ENCODE measurements at regions not wholly inside any gene's neighbourhood (a gene's known extent, or its start where the extent isn't known, plus 50 kb on each side); places are given as distances from the start of the nearest gene placed in this dataset.

DNA sequence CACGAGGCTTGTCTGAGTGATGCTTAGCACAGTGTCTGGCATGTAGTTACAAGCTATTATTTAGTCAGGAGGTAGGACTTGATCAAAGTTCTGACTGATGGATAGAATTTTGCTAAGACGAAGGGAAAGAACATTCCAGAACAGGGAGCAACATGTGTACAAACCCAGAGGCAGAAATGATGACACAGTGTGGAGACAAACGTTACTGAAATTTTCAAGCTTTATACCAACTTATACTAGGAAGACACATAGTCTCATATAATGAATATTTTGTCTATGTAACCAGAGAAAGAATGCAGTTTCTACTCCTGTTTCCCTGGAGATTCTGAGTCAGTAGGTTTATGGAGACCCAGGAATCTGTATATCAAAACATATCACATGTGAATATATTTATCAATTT lies 123.4 kb downstream of the FAM124B start:
- Mint-ChIP-seq H3K4me1 (ENCODE audit: low read depth, unreplicated experiment) (no peaks in the 10 kb centered on the region), H3K4me3 (ENCODE audit: unreplicated experiment) (no peak overlapping the region), H3K27me3 (ENCODE audit: low read depth, unreplicated experiment) (peaks cover 3% of the 10 kb centered on the region), H3K27ac (ENCODE audit: unreplicated experiment) (no peak overlapping the region), H3K9me3 (ENCODE audit: unreplicated experiment) (no peaks in the 10 kb centered on the region), H3K36me3 (ENCODE audit: low read depth, unreplicated experiment) (no peaks in the 10 kb centered on the region)
- Histone ChIP-seq H4K20me1 (ENCODE audit: insufficient read depth, low read length) (no peaks in the 10 kb centered on the region), H3K9ac (ENCODE audit: low read length) (no peak overlapping the region), H3K27ac (ENCODE audit: low read depth, low read length) (no peak overlapping the region), H3K4me1 (ENCODE audit: insufficient read depth, low read length) (no peaks in the 10 kb centered on the region), H2AFZ (ENCODE audit: low read depth, low read length) (no peak overlapping the region), H3K79me2 (ENCODE audit: insufficient read depth, low read length) (no peaks in the 10 kb centered on the region), H3K9me3 (ENCODE audit: insufficient read depth, low read depth, low read length) (no peaks in the 10 kb centered on the region), H3K4me2 (ENCODE audit: low read length) (no peak overlapping the region), H3K27me3 (ENCODE audit: insufficient read depth, low read length) (no peaks in the 10 kb centered on the region), H3K4me3 (ENCODE audit: insufficient read depth, low read depth, low read length) (no peak overlapping the region), H3K36me3 (ENCODE audit: insufficient read depth, low read length) (no peaks in the 10 kb centered on the region)
- TF ChIP-seq EZH2 (IDR thresholded peaks at IDR 0.05; ENCODE audit: insufficient read depth, low read length), result no peak
- TF ChIP-seq, protein P1, sequence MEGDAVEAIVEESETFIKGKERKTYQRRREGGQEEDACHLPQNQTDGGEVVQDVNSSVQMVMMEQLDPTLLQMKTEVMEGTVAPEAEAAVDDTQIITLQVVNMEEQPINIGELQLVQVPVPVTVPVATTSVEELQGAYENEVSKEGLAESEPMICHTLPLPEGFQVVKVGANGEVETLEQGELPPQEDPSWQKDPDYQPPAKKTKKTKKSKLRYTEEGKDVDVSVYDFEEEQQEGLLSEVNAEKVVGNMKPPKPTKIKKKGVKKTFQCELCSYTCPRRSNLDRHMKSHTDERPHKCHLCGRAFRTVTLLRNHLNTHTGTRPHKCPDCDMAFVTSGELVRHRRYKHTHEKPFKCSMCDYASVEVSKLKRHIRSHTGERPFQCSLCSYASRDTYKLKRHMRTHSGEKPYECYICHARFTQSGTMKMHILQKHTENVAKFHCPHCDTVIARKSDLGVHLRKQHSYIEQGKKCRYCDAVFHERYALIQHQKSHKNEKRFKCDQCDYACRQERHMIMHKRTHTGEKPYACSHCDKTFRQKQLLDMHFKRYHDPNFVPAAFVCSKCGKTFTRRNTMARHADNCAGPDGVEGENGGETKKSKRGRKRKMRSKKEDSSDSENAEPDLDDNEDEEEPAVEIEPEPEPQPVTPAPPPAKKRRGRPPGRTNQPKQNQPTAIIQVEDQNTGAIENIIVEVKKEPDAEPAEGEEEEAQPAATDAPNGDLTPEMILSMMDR (IDR thresholded peaks at IDR 0.05; ENCODE audit: insufficient read depth, low read depth, low read length), result no peak
- DNase-seq (ENCODE audit: low read depth), result no peak
- FAIRE-seq, result peak; percentile 86

DNA sequence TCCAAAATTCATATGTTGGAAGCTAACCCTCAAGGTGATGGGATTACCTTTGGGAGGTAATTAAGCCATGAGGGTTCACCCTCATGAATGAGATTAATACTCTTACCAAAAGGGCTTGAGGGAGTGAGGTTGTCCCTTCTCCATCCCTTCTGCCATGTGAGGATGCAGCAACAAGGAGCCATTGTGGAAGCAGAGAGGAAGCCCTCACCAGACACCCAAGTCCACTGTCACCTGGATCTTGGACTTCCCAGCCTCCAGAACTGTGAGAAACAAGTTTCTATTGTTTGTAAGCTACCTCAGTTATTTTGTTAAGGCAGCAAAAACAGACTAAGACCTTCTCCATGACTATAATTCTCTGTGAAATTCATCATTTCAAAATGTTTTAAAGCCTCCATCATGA lies 125.7 kb downstream of the FAM124B start:
- FAIRE-seq (no peak), DNase-seq (ENCODE audit: low read depth) (no peak)
- Histone ChIP-seq H3K79me2 (ENCODE audit: insufficient read depth, low read length) (no peaks in the 10 kb centered on the region), H3K36me3 (ENCODE audit: insufficient read depth, low read length) (no peaks in the 10 kb centered on the region), H3K27ac (ENCODE audit: low read depth, low read length) (no peak overlapping the region), H3K4me3 (ENCODE audit: insufficient read depth, low read depth, low read length) (no peak overlapping the region), H2AFZ (ENCODE audit: low read depth, low read length) (no peak overlapping the region), H3K9me3 (ENCODE audit: insufficient read depth, low read depth, low read length) (no peaks in the 10 kb centered on the region), H3K27me3 (ENCODE audit: insufficient read depth, low read length) (no peaks in the 10 kb centered on the region), H3K9ac (ENCODE audit: low read length) (no peak overlapping the region), H3K4me2 (ENCODE audit: low read length) (no peak overlapping the region), H4K20me1 (ENCODE audit: insufficient read depth, low read length) (no peaks in the 10 kb centered on the region), H3K4me1 (ENCODE audit: insufficient read depth, low read length) (no peaks in the 10 kb centered on the region)
- peaks cover 10% of the 10 kb centered on the region for H3K4me1 Mint-ChIP-seq (ENCODE audit: low read depth, unreplicated experiment)
- H3K36me3 Mint-ChIP-seq (ENCODE audit: low read depth, unreplicated experiment), result no peaks in the 10 kb centered on the region
- no peak overlapping the region for H3K4me3 Mint-ChIP-seq (ENCODE audit: unreplicated experiment)
- H3K27me3 Mint-ChIP-seq (ENCODE audit: low read depth, unreplicated experiment), result no peaks in the 10 kb centered on the region
- no peak overlapping the region for H3K27ac Mint-ChIP-seq (ENCODE audit: unreplicated experiment)
- no peaks in the 10 kb centered on the region for H3K9me3 Mint-ChIP-seq (ENCODE audit: unreplicated experiment)
- TF ChIP-seq EZH2 (IDR thresholded peaks at IDR 0.05; ENCODE audit: insufficient read depth, low read length), result no peak
- TF ChIP-seq, protein P1 (IDR thresholded peaks at IDR 0.05; ENCODE audit: insufficient read depth, low read depth, low read length), result no peak

DNA sequence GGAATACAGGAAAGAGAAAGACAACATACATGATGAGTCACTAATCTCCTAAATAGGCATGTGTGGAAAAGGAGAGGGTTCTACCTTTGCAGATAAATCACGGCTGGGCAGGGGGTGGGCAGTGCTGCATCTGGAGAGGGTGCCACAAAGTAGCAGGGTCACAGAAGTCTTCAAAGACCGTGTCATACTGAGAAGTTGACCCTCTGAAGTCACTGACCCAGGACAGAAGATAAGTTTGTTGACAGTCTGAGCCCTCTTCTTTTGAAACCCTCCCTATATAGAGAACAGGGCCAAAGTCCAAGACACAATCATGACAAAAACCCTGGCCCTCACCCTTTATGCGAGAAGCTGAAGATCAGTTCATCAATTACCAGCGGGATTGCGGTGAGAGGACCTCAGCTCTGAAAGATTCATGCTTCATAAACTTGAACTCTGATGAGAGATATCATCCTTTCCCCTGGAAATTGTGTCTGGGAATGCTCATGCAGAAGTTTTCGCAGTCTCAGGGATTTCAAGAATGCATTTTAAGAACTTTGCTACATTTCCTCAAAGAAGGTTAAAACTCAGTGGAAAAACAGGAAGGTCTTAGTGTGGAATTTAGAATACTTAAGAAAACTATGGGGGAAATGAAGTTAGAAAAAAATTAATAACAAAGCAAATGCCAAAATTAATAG lies 129.5 kb downstream of the FAM124B start:
- DNase-seq (ENCODE audit: low read depth) (no peak), FAIRE-seq (no peak)
- Mint-ChIP-seq H3K36me3 (ENCODE audit: low read depth, unreplicated experiment) (no peaks in the 10 kb centered on the region), H3K4me3 (ENCODE audit: unreplicated experiment) (no peak overlapping the region), H3K4me1 (ENCODE audit: low read depth, unreplicated experiment) (peaks cover 10% of the 10 kb centered on the region), H3K27me3 (ENCODE audit: low read depth, unreplicated experiment) (no peaks in the 10 kb centered on the region), H3K9me3 (ENCODE audit: unreplicated experiment) (no peaks in the 10 kb centered on the region), H3K27ac (ENCODE audit: unreplicated experiment) (peak overlapping the region; percentile 21)
- Histone ChIP-seq H3K4me2 (ENCODE audit: low read length) (no peak overlapping the region), H3K27ac (ENCODE audit: low read depth, low read length) (no peak overlapping the region), H3K9ac (ENCODE audit: low read length) (no peak overlapping the region), H3K27me3 (ENCODE audit: insufficient read depth, low read length) (no peaks in the 10 kb centered on the region), H3K36me3 (ENCODE audit: insufficient read depth, low read length) (no peaks in the 10 kb centered on the region), H3K4me3 (ENCODE audit: insufficient read depth, low read depth, low read length) (no peak overlapping the region), H3K9me3 (ENCODE audit: insufficient read depth, low read depth, low read length) (no peaks in the 10 kb centered on the region), H3K4me1 (ENCODE audit: insufficient read depth, low read length) (peaks cover 8% of the 10 kb centered on the region), H2AFZ (ENCODE audit: low read depth, low read length) (no peak overlapping the region), H3K79me2 (ENCODE audit: insufficient read depth, low read length) (no peaks in the 10 kb centered on the region), H4K20me1 (ENCODE audit: insufficient read depth, low read length) (no peaks in the 10 kb centered on the region)
- TF ChIP-seq, protein P1 (IDR thresholded peaks at IDR 0.05; ENCODE audit: insufficient read depth, low read depth, low read length), result no peak
- no peak for TF ChIP-seq EZH2 (IDR thresholded peaks at IDR 0.05; ENCODE audit: insufficient read depth, low read length)

All from astrocyte (in vitro differentiated cells and primary cell).